ENCODE measurements at regions not wholly inside any gene's neighbourhood (a gene's known extent, or its start where the extent isn't known, plus 50 kb on each side); places are given as distances from the start of the nearest gene placed in this dataset.

DNA sequence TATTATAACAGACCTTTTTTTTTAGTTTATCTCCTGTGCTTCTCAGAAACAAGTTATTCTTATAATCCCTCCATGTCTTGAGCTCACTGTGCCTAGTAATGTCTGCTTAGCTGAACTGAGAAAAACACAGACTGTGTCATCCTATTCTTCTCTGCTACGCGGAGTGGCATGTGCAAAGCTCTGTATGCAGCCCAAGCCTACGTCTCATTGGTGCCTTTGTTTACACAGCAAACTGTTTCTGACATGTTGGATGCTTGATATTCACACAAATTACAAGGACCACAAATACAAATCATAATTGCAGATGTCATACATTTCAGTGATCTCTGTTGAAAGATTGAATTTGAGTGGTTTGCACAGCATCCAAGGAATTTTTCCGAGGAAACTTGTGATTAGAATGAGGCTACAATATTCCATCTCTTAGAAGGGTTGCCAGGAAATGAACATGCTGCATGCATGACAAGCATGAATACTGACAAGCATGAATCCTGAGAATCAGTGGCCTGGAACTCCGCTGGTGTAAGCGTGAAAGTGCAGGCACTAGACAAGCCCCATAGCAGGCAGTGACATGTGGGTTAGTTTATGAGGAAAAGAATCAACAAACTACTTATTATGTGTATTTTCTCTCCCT lies 128.4 kb upstream of the SGK1 start (continued):
- TF ChIP-seq CBX5 (IDR thresholded peaks at IDR 0.05; ENCODE audit: low read depth, low read length) = no peak
